H1 (cell line): ENCODE measurements at regions not wholly inside any gene's neighbourhood (a gene's known extent, or its start where the extent isn't known, plus 50 kb on each side); places are given as distances from the start of the nearest gene placed in this dataset.

Source experiments
- EZH2 ChIP-seq: fragments of 200-600 bp; sonication (generic); IDR thresholded peaks from 2 replicates; pipeline ENCODE4 v1.7.1; 2012; ENCODE audit warnings: low read depth, mild to moderate bottlenecking, moderate library complexity, low read length, inconsistent platforms; ENCODE audit not compliant: severe bottlenecking
- RXRA ChIP-seq: IDR thresholded peaks from 2 replicates; pipeline ENCODE4 v1.6.1; 2011; ENCODE audit warnings: low read depth, mild to moderate bottlenecking, low read length, moderate library complexity; ENCODE audit not compliant: insufficient read depth
- YY1 ChIP-seq: IDR thresholded peaks from 2 replicates; pipeline ENCODE4 v1.6.1; 2011; ENCODE audit warnings: low read depth, mild to moderate bottlenecking, low read length

DNA sequence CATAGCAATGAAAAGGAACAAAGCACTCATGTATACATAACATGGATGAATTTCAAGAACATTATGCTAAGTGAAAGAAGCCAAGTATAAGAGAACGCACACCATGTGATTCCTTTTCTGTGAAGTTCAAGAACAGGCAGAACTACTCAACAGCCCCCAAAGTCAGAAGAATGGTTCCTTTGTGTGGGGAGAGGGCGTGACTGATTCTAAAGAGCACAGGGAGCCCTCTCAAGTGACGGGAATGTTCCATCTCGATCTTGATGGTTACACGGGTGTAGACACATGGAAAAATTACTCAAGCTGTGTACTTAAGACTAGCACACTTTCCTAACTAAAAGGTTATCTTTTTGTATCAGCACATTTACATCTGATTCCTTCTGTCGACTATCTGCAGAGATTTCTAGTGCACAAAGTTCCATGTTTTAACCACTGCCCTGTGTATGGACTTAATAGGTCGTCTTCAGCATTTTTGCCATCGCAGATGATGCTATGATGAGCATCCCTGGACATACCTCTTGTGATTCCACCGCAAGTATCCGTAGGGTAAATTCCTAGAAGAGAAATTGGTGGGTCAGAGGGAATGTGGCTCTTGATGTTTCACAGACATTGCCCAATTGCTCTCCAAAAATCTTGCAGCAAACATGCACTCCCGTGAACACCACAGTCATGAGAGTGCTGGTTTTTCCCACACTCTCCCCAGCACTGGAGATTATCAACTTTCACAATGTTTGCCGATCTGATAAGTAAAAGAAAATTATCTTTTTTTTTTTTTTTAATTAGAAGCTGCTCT is 279.3 kb downstream of the BMP7 start:
- TF ChIP-seq RXRA: no peak
- no peak for TF ChIP-seq YY1
- no peak for TF ChIP-seq EZH2
